HG03469 (cell line): ENCODE measurements at regions not wholly inside any gene's neighbourhood (a gene's known extent, or its start where the extent isn't known, plus 50 kb on each side); places are given as distances from the start of the nearest gene placed in this dataset.

Experiments used
- ATAC-seq: cut with Tn5 transposase; IDR thresholded peaks from one replicate; pipeline ENCODE4 v1.9.1; 2021; ENCODE audit warnings: mild to moderate bottlenecking, moderate library complexity, moderate number of reproducible peaks; ENCODE audit not compliant: unreplicated experiment

DNA sequence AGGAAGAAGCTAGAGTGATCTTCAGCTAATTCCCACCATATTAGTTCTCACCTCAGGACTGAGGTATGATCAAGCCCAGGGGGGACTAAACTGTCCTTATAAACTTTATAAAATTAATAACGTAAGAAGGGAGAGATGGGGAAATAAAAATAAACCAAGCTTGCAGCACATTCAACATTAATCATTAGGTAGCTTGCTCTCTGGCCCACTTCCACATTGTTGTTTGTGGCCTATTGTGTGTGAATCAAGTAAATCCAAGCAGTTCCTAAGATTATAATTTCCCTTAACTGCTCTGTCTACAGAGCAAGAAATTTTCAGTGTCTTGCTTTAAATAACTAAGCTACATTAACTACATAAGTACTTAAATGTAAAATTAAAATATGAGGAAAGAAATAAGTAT, 131.3 kb upstream of the ABCA1 start:
- ATAC-seq: no peak

GRCh38 chr9:105062222-105062855, 134.4 kb upstream of the ABCA1 start:
- ATAC-seq: no peak

- ATAC-seq: no peak
Measured at GRCh38 chr9:105064248-105065097, 136.5 kb upstream of the ABCA1 start.

DNA sequence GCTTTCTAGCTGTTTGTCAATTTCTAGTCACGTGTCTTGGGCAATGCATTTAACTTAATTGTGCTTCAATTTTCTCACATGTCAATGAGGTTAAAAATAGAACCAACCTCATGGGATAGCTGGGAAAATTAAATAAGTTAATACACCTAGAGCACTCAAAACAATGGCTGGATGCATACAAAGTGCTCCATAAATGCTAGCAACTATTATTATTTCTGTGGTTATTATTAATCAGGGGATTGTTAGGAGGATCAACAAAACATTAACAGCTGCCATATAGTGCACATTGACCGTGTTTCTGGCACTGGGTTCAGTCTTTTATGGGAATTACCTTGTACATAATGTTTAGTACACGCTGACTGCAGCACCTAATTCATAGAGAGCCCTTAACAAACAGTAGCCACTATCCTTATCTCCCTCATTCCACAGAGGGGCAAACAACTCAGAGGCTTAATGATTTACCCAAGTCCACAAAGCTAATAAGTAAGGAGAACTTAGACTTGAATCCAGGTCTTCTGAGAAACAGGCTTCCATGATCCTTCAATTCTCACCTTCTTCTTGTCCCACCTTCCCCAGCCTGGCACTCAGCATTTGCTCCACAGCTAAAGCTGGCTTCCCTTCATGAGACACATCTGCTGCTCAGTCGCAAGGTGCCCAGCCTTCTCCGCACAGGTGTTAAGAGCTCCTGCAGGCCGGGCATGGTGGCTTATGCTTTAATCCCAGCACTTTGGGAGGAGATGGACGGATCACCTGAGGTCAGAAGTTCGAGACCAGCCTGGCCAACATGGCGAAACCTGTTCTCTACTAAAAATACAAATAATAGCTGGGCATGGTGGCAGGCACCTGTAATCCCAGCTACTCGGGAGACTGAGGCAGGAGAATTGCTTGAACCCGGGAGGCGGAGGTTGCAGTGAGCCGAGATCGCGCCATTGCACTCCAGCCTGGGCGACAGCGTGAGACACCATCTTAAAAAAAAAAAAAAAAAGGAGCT, 137.4 kb upstream of the ABCA1 start:
- no peak for ATAC-seq

DNA sequence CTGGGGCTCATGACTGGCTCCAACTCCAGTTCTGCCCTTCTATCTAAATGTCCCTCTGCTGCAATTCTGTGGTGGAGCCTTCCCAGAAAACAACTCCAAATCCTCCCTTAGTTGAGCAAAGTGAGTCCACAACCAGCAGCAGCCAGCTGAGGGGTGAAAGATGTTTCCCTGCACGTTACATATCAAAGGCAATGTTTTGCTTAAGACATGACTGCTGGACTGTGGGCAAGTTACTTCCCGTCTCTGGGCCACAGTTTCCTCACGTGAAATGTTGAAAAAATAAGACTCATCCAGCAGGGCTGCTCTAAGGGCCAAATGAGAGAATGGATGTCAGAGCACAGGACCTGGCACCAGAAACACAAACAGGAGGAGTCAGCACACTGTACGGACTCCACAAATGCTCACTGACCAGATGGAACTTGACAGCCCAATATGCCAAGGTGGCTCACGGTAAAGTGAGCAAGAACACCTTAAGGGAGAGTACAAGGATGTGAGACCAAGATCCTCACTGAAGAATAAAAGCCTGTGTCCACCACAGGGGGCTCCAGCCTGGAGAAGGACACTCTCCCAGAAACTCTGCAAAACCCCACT, 138.4 kb upstream of the ABCA1 start:
- no peak for ATAC-seq

- no peak for ATAC-seq
Measured at GRCh38 chr9:105067895-105068580, 140.1 kb upstream of the ABCA1 start.

GRCh38 chr9:105069285-105069684, 141.3 kb upstream of the ABCA1 start:
- no peak for ATAC-seq

GRCh38 chr9:105069696-105070095, 141.7 kb upstream of the ABCA1 start:
- no peak for ATAC-seq

DNA sequence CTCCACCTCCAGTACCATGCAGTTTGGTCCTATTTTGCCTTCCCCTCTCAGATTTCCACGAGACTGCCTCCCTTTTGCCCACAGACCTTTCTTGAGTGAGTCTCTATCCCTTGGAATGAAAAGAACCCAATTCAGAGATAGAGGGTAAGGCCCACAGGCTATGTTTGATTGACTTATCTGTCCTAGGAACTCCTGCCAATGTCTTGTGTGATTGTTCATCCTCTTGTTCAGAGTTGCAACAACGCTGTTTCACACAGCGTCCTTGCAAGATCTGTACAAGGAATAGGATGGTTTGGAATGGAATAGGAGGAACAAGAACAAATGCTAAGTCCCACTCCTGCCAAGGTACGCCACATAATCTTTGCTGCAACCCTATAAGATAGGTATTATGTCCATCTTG, 142.2 kb upstream of the ABCA1 start:
- ATAC-seq: no peak

DNA sequence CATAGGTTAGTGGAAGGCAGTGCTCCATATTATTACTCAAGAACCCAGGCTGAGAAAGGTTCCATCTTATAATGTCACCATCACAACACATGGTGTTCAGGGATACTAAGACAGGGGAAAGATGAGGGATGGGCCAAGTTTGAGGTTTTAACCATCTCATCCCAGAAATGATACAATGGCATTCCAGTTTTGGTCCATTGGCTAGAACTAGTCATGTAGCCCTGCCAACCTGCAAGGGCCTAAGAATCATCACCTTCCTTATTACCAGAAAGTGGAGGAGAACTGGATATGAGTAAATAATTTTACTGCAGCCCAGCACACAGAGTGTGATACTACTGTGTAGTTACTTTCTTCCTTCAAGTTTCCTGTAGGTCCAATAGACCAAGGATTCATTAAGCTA, 144.5 kb upstream of the ABCA1 start:
- ATAC-seq: no peak

DNA sequence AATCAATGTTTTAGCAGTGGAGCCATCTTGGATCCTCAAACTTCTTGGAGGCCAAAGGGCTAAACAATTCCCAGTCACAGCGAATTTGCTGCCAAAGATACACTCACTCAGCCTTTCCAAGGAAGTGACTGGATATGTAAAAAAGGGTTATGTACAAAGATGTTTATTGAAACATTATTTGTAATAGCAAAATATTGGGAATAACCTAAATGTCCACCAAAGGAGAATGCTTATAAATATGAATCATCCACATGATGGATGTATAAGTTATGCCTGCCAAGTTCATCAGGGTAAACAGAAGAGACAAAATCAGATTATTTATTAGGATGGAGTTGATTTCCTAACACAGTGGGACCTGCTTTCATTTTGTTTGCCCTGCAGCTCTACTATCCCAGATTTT, 145.2 kb upstream of the ABCA1 start:
- no peak for ATAC-seq

GRCh38 chr9:105074491-105074890, 146.5 kb upstream of the ABCA1 start:
- ATAC-seq: no peak

DNA sequence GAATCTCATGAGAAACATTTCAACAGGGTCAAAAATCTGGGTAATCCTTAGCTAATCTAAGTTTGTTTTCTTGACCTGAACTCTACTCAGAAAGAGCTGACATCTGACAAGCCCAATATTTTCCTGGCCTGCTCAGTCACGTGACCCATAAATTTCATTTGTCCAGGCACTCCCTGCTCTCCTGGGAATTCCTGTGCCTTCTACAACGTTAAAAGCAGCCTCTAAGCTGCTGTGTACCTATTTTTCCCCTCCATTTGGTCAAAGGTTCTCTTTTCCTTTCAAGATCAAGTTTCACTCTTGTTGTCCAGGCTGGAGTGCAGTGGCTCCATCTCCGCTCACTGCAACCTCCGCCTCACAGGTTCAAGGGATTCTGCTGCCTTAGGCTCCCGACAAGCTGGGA, 148.8 kb upstream of the ABCA1 start:
- no peak for ATAC-seq

GRCh38 chr9:105079457-105079856, 151.5 kb upstream of the ABCA1 start:
- ATAC-seq: no peak

DNA sequence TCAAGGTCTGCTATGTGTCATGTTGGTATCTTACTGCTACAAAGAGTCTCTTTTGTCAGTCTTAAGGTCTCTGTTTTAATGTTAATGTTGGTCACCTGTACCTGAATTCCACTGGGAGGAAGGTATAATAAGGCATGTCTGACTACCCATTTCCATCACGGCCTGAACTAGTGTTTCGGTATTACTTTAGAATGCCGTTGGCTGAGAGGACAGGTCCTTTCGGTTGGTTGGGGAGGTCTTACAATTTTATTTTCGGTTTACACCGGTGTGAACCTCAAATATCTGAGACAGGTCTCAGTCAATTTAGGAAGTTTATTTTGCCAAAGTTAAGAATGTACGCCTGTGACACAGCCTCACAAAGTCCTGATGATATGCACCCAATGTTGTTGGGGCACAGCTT, 154.9 kb upstream of the ABCA1 start:
- no peak for ATAC-seq

DNA sequence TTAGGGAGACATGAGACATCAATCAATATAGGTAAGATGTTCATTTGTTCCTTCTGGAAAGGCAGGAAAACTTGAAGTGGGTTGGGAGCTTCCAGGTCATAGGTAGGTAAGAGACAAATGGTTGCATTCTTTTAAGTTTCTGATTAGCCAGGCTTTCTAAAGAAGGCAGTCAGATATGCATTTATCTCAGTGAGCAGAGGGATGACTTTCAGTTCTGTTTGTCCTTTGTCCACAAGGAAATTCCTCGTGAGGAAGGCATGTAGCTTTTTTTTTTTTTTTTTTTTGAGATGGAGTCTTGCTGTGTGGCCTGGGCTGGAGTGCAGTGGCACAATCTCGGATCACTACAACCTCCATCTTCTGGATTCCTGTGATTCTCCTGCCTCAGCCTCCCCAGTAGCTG, 155.3 kb upstream of the ABCA1 start:
- ATAC-seq: no peak

DNA sequence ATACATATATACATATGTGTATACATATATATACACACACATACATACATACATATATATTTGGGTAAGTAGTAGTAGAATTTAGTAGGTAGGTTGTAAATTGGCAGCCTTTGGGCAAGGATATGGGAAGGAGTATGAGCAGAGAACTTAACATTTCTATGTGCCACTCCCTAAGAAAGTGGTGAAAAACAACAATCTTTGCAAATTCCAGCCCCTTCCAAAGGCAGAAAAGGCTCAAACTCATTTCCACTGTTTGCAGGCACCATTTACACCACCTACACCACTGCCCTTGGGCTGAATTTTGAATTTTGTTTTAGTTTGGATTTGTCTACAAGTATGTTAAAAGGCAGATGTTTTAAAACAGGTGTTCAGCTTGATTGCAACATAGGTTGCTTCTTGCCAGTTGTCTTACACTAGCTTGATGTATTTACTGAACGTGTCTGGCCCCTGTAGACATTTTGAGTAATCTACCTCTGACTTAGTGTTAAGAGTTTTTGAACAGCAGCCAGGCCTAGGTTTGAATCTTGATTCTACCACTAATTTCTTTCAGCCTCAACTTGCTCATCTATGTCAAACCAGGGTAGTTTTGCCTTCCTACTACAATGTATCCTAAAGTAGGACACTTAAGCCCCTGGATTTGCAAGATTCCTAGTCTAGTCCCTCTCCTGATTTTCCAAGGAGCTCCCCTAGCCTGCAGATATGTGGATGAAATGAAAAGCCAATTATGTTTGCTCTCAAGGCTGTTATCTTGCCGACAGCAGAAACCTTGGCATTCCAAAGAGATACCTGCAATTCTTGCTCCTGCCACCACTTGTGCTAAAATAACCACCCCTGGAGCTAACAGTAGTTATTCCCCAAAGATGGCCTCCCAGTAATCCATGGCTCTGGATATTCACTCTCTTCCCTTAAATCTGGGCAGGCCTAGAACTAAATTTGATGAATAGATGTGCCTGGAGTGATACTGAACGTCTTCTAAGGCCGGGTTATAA, 156.2 kb upstream of the SLC44A1 start:
- ATAC-seq: no peak

GRCh38 chr9:105089874-105090273, 154.6 kb upstream of the SLC44A1 start:
- ATAC-seq: no peak

GRCh38 chr9:105091004-105091640, 153.3 kb upstream of the SLC44A1 start:
- ATAC-seq: no peak
